ENCODE measurements at regions not wholly inside any gene's neighbourhood (a gene's known extent, or its start where the extent isn't known, plus 50 kb on each side); places are given as distances from the start of the nearest gene placed in this dataset.
"Not testable (repeated sequence)": the region's sequence is repeated elsewhere in the genome, so short reads cannot be mapped to it uniquely, and the experiment has no call there.

- H3K4me3 ChIP-seq (ENCODE audit: low read depth, low read length) = no peak overlapping the region
- no peak for DNase-seq
- H3K27ac ChIP-seq = no peak overlapping the region
- peaks cover 7% of the 10 kb centered on the region for H3K9me3 ChIP-seq (ENCODE audit: severe bottlenecking)
- H3K27me3 ChIP-seq (ENCODE audit: insufficient read depth, low read depth, severe bottlenecking) = no peaks in the 10 kb centered on the region
- H3K36me3 ChIP-seq = no peaks in the 10 kb centered on the region
- no peak for TF ChIP-seq CTCF (IDR thresholded peaks at IDR 0.05; ENCODE audit: low read depth, low read length)
Observed at GRCh38 chr16:21526923-21527807, 72.2 kb upstream of the METTL9 start.

- not testable (repeated sequence) for H3K4me3 ChIP-seq (ENCODE audit: low read depth, low read length); H3K9me3 ChIP-seq (ENCODE audit: severe bottlenecking); H3K36me3 ChIP-seq; H3K27ac ChIP-seq; H3K27me3 ChIP-seq (ENCODE audit: insufficient read depth, low read depth, severe bottlenecking); DNase-seq
Observed at GRCh38 chr16:21529060-21529658, 70.2 kb upstream of the METTL9 start.

DNA sequence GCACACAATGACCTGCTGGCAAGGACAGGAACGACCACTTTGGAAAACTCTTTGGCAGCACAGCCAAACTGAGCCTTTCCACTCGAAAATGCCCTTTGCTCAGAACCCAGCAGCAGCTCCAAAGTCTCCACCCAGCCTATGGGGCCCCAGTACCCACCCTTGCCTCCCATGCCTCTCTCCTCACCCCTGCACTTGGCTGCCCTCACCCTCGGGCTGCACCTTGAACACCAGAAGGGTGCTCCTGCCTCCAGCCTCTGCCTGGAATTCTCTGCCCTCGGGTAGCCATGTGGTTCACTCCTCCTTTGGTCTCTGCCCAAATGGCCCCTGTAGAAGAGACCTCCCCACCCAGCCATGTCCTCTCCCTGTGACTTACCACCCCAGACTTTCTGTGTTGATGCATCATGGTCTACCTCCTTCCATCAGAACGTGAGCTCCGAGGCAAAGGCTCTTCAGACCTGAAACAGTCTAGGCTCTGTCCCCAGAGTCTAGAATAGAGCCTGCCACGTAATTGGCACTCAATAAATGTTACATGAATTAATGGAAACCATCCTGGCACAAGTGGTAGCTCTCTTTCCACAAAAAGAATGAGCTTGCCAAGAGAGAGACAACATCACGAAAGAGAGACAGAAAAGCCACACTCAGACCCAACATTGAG lies 68.5 kb upstream of the METTL9 start:
- not testable (repeated sequence) for H3K36me3 ChIP-seq; H3K4me3 ChIP-seq (ENCODE audit: low read depth, low read length)

GRCh38 chr16:21532996-21533395 lies 66.4 kb upstream of the METTL9 start:
- H3K4me3 ChIP-seq (ENCODE audit: low read depth, low read length); H3K27ac ChIP-seq; H3K9me3 ChIP-seq (ENCODE audit: severe bottlenecking); H3K27me3 ChIP-seq (ENCODE audit: insufficient read depth, low read depth, severe bottlenecking); H3K36me3 ChIP-seq; DNase-seq: not testable (repeated sequence)

More for the DNA sequence above, 68.5 kb upstream of the METTL9 start:
- DNase-seq; H3K27me3 ChIP-seq (ENCODE audit: insufficient read depth, low read depth, severe bottlenecking); H3K27ac ChIP-seq; H3K9me3 ChIP-seq (ENCODE audit: severe bottlenecking): not testable (repeated sequence)

DNA sequence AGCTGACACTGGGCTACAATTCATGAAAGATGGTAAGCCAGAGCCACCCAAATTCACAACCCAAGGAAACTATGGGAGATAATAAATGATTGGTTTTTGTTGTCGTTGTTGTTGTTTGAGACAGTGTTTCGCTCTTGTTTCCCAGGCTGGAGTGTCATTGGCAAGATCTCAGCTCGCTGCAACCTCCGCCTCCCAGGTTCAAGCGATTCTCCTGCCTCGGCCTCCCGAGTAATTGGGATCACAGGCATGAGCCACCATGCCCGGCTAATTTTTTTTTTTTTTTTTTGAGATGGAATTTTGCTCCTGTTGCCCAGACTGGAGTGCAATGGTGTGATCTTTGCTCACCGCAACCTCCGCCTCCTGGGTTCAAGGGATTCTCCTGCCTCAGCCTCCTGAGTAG lies 65.9 kb upstream of the METTL9 start:
- not testable (repeated sequence) for H3K27me3 ChIP-seq (ENCODE audit: insufficient read depth, low read depth, severe bottlenecking); H3K9me3 ChIP-seq (ENCODE audit: severe bottlenecking); H3K36me3 ChIP-seq; H3K27ac ChIP-seq; H3K4me3 ChIP-seq (ENCODE audit: low read depth, low read length); DNase-seq

DNA sequence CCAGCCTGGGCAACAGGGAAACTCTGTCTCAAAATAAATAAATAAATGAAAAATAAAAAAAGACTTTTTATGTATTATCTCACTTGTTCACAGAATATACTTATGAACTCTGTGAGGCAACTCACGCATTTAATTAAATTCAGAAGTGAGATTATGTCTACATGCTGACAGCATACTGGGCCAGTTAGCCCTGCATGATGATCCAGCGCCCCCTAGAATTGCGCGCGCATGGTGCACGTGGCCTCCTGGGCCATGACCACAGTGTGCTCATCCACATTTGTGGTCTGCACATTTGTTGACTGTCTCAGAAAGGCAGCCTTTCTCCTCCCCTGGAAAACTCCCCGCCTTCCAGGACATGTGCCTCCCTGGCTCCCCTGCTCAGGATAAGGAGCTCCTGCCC lies 64.8 kb upstream of the METTL9 start:
- not testable (repeated sequence) for H3K27me3 ChIP-seq (ENCODE audit: insufficient read depth, low read depth, severe bottlenecking); H3K36me3 ChIP-seq; H3K4me3 ChIP-seq (ENCODE audit: low read depth, low read length); DNase-seq; H3K27ac ChIP-seq; H3K9me3 ChIP-seq (ENCODE audit: severe bottlenecking)
- TF ChIP-seq CTCF (IDR thresholded peaks at IDR 0.05; ENCODE audit: low read depth, low read length) = peak; percentile 45

DNA sequence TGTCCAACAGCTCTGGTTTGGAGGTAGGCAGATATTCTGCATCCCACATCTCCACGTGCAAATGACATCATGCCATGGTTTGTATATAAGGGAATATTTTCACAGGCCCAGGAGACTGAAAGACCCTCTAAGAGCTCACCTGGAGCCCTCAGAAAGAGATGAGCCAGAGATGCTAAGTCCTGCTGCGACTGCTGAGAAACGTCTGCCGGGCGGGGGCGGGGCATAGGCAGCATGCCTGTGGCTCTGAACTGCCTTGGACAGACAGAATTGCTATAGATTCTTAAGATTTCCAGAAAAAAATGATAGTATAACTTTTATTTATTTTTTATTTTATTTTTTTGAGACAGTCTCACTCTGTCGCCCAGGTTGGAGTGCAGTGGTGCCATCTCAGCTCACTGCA lies 64.2 kb upstream of the METTL9 start:
- H3K4me3 ChIP-seq (ENCODE audit: low read depth, low read length); DNase-seq; H3K27me3 ChIP-seq (ENCODE audit: insufficient read depth, low read depth, severe bottlenecking); H3K27ac ChIP-seq; H3K9me3 ChIP-seq (ENCODE audit: severe bottlenecking); H3K36me3 ChIP-seq: not testable (repeated sequence)

DNA sequence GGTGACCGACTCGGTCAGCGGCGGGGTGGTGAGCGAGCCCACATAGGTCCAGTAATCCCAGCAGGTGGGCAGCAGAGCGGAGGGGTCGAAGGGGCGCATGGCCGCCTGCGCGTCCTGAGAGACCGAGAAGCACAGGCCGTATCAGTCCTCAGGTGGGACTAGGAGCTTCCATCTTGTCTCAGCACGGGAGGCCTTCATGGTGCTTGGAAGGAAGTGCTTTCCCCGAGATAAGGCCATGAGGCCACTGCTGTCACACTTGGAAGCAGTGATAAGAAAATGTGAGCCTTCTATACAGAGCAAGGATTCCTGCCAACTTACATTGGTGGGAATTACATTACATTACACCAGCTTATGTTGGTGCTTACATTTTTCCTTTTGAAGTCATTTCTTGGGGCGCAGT lies 62.6 kb upstream of the METTL9 start:
- not testable (repeated sequence) for H3K36me3 ChIP-seq; H3K27ac ChIP-seq; H3K4me3 ChIP-seq (ENCODE audit: low read depth, low read length); DNase-seq; H3K27me3 ChIP-seq (ENCODE audit: insufficient read depth, low read depth, severe bottlenecking); H3K9me3 ChIP-seq (ENCODE audit: severe bottlenecking)

DNA sequence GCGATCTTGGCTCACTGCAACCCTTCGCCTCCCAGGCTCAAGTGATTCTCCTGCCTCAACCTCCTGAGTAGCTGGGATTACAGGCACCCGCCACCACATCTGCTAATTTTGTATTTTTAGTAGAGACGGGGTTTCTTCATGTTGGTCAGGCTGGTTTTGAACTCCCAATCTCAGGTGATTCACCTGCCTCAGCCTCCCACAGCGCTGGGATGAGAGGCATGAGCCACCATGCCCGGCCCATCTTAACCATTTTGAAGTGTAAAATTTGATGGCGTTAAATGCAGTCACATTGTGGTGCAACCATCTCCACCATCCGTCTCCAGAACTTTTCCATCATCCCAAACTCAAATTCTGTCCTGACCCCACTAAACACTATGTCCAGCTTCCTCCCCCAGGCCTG lies 61.8 kb upstream of the METTL9 start:
- DNase-seq; H3K27me3 ChIP-seq (ENCODE audit: insufficient read depth, low read depth, severe bottlenecking); H3K36me3 ChIP-seq: not testable (repeated sequence)

GRCh38 chr16:21539107-21539618 lies 60.2 kb upstream of the METTL9 start:
- H3K9me3 ChIP-seq (ENCODE audit: severe bottlenecking); H3K27me3 ChIP-seq (ENCODE audit: insufficient read depth, low read depth, severe bottlenecking); H3K4me3 ChIP-seq (ENCODE audit: low read depth, low read length); H3K27ac ChIP-seq; DNase-seq; H3K36me3 ChIP-seq: not testable (repeated sequence)

More for the DNA sequence above, 61.8 kb upstream of the METTL9 start:
- not testable (repeated sequence) for H3K4me3 ChIP-seq (ENCODE audit: low read depth, low read length); H3K9me3 ChIP-seq (ENCODE audit: severe bottlenecking); H3K27ac ChIP-seq

DNA sequence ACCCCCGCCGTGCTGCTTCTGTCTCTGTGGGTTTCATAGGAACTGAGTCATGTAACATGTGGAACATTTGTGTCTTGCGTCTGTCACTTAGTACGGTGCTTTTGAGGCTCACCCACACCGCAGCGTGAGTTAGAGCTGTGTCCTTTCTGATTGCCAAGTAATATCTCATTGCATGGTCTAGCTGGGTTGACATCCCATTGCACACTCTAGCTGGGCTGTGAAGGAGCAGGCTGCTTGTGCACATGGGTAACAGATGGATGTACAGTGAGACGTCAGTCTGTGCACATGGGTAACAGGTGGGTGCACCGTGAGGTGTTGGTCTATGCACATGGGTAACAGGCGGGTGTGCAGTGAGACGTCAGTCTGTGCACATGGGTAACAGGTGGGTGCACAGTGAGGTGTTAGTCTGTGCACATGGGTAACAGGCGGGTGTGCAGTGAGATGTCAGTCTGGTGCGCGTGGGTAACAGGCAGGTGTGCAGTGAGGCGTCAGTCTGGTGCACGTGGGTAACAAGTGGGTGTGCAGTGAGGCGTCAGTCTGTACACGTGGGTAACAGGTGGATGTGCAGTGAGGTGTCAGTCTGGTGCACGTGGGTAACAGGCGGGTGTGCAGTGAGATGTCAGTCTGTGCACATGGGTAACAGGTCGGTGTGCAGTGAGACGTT lies 58.5 kb upstream of the METTL9 start:
- H3K27ac ChIP-seq; H3K4me3 ChIP-seq (ENCODE audit: low read depth, low read length); H3K9me3 ChIP-seq (ENCODE audit: severe bottlenecking); H3K27me3 ChIP-seq (ENCODE audit: insufficient read depth, low read depth, severe bottlenecking); H3K36me3 ChIP-seq; DNase-seq: not testable (repeated sequence)

GRCh38 chr16:21541611-21542051 lies 57.7 kb upstream of the METTL9 start:
- H3K27ac ChIP-seq = not testable (repeated sequence)

More at GRCh38 chr16:21541611-21542051, 57.7 kb upstream of the METTL9 start:
- H3K36me3 ChIP-seq; H3K9me3 ChIP-seq (ENCODE audit: severe bottlenecking); DNase-seq; H3K4me3 ChIP-seq (ENCODE audit: low read depth, low read length); H3K27me3 ChIP-seq (ENCODE audit: insufficient read depth, low read depth, severe bottlenecking): not testable (repeated sequence)
